GM18909 (cell line): ENCODE measurements at regions not wholly inside any gene's neighbourhood (a gene's known extent, or its start where the extent isn't known, plus 50 kb on each side); places are given as distances from the start of the nearest gene placed in this dataset.

Experiments
- ATAC-seq: cut with Tn5 transposase; IDR thresholded peaks from one replicate; pipeline ENCODE4 v1.9.1; 2021; ENCODE audit warnings: mild to moderate bottlenecking; ENCODE audit not compliant: unreplicated experiment, poor library complexity

GRCh38 chr13:53781941-53782340, 753.3 kb downstream of the OLFM4 start:
- no peak for ATAC-seq

DNA sequence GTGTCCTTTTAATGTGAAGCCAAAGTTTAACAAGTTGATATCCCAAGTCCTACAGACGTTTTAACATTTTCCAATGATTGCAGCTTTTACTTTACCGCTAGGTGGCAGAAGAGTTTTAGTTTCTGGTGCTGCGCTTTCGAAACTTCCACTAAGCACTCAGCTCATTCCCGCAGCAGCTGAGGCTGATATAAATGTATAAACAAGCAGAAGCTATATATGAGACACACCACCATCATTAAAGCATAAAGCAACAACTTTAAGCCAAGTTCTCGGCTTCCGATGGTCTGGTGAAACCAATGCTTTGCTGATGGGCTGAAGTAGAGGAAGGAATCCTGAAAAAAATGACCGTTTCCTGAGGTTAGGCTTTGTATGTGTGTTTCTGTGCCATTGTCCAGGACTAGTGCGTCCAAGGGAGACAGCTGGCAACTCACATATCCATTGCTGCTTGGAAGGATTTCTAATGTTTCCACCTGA, 753.9 kb downstream of the OLFM4 start:
- ATAC-seq = peak; percentile 68

- no peak for ATAC-seq
Observed at GRCh38 chr13:53783471-53783870, 754.9 kb downstream of the OLFM4 start.

DNA sequence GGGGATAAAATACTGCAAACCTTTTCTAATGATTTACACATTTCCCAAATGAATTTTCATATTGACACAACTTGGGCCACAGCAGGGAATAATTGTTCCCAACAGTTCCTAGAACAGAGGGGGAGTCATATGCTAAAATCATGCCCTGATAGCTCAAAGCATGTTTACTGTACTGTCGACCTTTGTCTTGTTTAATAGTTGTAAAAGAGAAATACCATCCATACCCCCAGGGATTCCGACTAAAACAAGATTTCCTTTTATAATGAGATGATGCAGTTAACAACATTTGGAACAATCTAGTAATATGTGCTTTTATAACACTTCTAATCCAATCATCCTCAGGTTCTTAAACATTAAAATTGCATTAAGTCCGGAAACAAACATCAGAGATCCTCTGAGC, 759.7 kb downstream of the OLFM4 start:
- no peak for ATAC-seq

GRCh38 chr13:53800011-53800410, 771.4 kb downstream of the OLFM4 start:
- ATAC-seq = no peak

DNA sequence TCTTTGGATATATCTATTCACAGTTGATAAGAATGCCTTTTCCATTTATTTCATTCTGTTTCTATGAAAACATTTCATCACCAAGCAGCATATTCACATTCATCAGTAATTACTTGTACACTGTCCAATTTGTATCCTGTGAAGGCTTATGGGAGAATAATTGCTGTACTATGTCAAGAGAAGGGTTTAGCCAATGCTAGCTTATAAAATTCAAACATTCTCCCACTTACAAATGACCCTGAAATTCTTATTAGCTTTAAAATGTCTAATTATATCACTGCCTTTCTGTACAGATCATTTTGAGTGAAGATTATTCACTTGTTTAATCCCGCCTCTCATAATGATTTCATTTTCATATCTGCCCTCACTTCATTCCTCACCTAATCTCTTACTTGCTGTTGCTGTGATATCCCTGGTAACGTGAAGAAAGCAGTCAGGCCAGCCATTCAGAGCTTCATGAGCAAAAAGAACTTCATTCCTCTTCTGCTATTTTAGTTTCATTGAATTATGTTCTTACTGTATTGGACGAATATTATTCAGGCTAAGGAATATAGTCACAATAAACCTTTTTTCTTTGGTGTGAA, 778.7 kb downstream of the OLFM4 start:
- ATAC-seq = no peak

- ATAC-seq = no peak
Observed at GRCh38 chr13:53821632-53822031, 793.0 kb downstream of the OLFM4 start.

DNA sequence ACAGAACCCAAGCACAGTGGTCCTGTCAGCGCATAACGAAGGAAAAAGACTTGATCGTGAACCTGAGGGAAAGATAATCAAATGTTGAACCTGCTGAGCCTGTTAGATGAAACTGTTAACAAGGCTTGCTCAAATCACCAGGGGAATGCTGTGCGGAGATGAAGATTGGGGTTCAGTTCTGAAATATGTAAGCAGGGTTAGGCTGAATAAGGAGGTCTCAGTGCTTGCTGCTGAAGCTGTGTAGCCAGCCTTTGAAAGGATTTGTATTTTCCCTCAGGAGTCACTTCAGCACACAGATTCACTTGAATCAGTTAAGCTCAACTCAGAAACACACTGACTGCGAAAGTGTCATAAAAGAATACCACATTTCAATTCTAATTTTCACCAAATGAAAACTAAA, 793.5 kb downstream of the OLFM4 start:
- ATAC-seq = no peak

DNA sequence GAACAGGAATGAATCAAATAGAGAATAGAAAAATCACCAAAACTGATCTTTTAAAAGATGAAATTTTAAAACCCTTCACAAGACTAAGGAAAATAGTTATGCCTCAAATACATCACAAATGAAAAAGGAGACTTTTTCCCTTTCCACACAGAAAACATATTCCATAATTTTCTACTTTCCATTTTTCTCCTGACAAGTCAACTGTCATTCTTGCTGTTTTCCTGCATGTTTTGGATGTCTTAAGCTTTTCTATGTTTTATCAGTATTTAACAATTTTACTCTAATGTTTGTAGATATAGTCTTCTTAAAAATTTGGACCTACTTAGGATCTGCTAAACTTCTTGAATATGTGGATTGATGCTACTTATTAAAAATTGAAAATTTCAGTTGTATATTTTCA, 810.8 kb downstream of the OLFM4 start:
- ATAC-seq = no peak

DNA sequence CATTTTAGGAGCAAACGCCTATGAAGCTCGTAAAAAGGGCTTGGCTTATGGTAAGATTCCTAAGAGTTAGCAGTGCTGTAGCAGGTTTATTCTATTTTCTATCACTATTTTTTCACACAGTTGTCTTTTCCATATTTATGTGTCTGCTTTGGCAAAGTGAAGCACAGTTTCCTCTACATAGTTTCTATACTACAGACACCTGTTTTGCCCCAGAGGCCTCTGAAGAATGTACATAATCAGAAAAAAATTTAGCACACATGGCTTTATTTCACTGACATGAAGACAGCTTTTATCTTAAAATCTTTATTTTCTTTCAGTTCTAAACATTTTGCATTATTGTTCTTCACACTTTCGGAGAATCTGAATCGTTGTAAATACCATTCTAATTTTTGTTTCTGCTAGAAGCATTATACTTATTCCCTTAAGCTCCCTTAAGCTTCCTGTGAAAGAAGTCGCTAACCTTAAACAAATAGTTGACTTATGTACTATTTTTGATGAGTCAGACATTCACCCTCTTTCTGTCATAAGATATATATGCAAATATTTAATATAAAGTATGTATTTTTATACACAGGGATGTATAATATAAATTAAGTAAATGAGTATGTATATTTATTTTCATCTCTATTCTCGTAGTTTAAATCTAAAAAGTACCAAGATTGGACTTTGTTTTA, 816.0 kb downstream of the OLFM4 start:
- no peak for ATAC-seq

- ATAC-seq = no peak
Observed at GRCh38 chr13:53847502-53847901, 818.9 kb downstream of the OLFM4 start.

GRCh38 chr13:53848366-53848961, 819.9 kb downstream of the OLFM4 start:
- no peak for ATAC-seq

DNA sequence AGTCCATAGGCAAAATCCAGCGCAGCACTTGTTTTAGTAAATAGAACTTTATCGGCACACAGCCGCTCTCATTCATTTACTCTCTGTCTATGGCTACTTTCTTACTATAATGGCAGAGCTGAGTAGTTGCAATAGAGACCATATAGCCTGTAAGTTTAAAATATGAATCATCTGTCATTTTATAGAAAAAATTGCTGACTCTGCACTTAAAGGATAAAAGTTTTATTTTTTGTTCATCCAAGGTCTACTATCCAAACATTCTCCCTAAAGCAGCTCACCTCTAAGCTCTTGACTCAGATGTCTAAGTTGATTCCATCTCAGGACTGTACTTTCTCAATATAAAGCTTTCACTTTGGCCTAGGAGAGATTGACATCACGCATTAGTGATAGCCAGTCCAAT, 825.7 kb downstream of the OLFM4 start:
- no peak for ATAC-seq

DNA sequence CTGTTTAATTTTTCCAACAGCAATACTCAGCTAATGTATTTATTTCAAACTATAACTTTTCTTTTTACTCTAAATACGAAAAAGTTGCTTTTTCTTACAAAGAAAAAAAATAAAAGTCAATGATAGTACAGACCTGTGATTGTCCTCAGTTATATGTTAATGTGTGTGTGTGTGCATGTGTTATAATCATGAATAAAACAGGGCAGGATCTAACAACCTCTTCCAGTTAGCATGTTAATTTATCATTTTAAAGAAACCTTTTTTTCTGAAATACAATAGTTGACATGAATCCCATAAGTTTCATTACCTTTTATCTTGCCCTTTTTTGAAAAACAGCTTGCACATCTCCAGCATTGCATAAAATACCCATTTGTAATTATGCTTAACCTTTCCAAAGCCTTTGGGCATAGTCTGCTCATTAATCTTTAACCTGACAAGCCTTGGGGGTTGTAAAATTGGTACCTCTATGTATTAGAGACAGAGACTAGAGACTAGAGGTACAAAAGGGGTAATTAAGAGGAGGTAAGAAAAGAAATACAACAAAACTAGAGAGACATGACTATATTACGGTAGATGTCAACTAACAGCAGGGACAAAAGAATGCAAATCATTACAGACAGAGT, 828.1 kb downstream of the OLFM4 start:
- ATAC-seq = no peak

GRCh38 chr13:53863520-53863919, 834.9 kb downstream of the OLFM4 start:
- no peak for ATAC-seq

GRCh38 chr13:53873558-53873957, 844.9 kb downstream of the OLFM4 start:
- no peak for ATAC-seq

DNA sequence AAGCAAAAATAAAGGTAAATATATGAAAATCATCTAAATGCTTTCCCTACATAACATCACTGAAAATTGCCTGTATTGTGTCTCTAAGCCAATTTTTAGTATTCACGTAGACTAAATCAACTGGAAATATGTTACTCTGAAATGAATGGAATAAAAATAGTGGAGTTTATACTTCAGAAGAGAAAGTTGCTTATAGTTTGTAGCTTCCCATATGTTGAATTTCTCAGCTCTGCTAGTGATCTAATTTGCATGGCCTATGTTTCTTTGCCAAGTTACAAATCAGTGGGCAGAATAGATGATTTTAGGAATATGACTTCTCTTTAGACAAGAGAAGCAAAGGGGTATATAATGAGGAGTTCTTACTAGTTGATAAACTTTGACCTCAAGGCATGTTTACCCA, 850.2 kb downstream of the OLFM4 start:
- ATAC-seq = no peak

- ATAC-seq = no peak
Observed at GRCh38 chr13:53885997-53886396, 857.4 kb downstream of the OLFM4 start.

- ATAC-seq = no peak
Observed at GRCh38 chr13:53890696-53891095, 862.1 kb downstream of the OLFM4 start.

DNA sequence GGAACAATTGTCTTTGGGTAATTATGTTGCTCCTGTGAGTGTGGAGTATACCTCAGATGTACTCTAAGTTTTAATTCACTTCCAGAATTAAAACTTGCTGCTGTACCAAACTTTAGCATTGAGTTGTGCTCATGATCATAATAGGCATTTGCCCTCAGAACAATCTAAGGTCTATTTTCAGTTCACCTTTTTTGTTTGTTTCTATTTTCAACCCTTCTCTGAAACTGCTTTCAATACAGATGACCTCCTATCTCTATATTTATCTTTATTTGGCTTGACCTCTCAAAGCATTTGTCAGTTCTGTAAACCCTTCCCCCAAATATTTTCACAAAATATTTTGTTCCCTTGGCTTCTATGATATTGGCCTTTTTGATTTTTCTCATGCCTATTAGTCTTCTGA, 873.0 kb downstream of the OLFM4 start:
- peak; percentile 52 for ATAC-seq

GRCh38 chr13:53907891-53908290, 879.3 kb downstream of the OLFM4 start:
- no peak for ATAC-seq
